ENCODE measurements at regions not wholly inside any gene's neighbourhood (a gene's known extent, or its start where the extent isn't known, plus 50 kb on each side); places are given as distances from the start of the nearest gene placed in this dataset.

DNA sequence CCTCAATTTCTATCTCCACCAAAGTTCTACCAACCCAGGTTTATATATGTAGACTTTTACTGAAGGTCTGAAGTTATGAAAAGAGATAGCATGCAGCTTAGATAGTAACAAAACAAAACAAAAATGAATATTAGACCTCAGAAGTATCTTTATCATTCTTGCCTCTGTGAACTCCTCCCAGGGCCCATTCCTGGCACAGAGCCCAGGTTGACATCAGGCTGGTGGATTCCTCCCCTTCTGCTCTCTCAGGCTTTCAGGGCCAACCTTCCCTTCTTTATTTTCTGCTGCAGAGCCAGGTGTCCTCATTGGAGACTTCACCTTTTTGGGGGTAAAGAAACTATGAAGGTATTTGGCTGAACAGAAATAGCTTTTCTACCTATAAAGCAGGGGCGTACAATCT, 112.8 kb upstream of the PITX2 start:
- Histone ChIP-seq H3K4me3 (ENCODE audit: low read length) (no peak overlapping the region), H3K9me3 (ENCODE audit: low read length) (no peaks in the 10 kb centered on the region), H3K36me3 (ENCODE audit: insufficient read depth, low read length) (no peaks in the 10 kb centered on the region), H3K4me1 (ENCODE audit: insufficient read depth, low read length) (no peaks in the 10 kb centered on the region), H2AFZ (ENCODE audit: low read depth, low read length) (no peak overlapping the region), H3K27me3 (ENCODE audit: insufficient read depth, low read length) (no peaks in the 10 kb centered on the region)

DNA sequence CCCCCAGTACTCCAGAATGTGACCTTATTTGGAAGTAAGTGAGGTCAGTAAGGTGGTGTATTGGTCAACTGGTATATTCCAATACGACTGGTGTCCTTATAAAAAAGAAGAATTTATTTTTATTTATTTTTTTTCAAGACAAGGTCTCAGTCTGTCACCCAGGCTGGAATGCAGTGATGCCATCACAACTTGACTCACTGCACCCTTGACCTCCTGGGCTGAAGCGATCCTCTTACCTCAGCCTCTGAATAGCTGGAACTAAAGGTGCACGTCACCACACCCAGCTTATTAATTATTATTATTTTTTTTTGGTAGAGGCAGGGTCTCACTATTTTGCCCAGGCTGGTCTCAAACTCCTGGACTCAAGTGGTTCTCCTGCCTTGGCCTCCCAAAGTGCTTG, 115.1 kb upstream of the PITX2 start:
- no peaks in the 10 kb centered on the region for H3K36me3 ChIP-seq (ENCODE audit: insufficient read depth, low read length)
- H3K9me3 ChIP-seq (ENCODE audit: low read length): no peaks in the 10 kb centered on the region
- H3K4me3 ChIP-seq (ENCODE audit: low read length): no peak overlapping the region
- H2AFZ ChIP-seq (ENCODE audit: low read depth, low read length): no peak overlapping the region
- H3K27me3 ChIP-seq (ENCODE audit: insufficient read depth, low read length): no peaks in the 10 kb centered on the region
- H3K4me1 ChIP-seq (ENCODE audit: insufficient read depth, low read length): no peaks in the 10 kb centered on the region

DNA sequence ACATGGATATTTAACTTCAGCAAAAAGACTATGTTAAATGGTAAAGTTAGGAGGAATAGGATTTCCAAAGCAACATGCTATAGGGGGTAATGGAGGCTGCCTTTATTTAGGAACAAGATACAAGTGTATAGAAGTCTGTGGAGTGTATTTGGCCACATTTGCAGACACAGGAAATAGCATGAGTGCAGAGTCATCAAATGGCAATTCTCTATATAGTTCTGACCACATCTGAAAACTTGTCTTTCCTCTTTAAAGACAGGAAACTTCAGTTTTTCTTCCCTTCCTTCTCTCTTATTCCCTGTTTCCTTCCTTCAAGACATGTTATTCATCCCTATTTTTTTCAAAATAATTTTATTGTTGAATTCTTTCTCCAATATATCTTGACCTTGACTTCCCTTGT, 119.3 kb upstream of the PITX2 start:
- Histone ChIP-seq H3K36me3 (ENCODE audit: insufficient read depth, low read length) (no peaks in the 10 kb centered on the region), H2AFZ (ENCODE audit: low read depth, low read length) (no peak overlapping the region), H3K4me3 (ENCODE audit: low read length) (no peak overlapping the region), H3K4me1 (ENCODE audit: insufficient read depth, low read length) (no peaks in the 10 kb centered on the region), H3K27me3 (ENCODE audit: insufficient read depth, low read length) (no peaks in the 10 kb centered on the region), H3K9me3 (ENCODE audit: low read length) (no peaks in the 10 kb centered on the region)

DNA sequence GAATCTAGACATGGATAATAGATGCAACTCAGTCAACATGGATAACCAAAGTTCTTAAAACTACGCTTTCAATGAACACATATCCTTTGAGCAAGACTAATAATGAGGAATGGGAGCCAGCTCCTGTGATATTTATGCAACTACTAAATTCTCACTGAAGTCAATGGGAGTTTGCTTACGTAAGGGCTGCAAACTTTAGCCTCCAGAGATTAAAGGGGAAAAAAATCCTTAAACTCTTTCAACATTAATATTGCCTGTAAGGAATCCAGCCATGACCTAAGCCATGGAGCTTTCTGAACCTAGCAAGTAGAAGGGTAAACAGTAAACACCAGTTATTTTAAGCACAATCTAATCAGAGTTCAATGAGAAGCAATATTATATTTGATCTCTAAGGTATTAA, 125.2 kb upstream of the PITX2 start:
- no peaks in the 10 kb centered on the region for H3K27me3 ChIP-seq (ENCODE audit: insufficient read depth, low read length)
- H3K4me1 ChIP-seq (ENCODE audit: insufficient read depth, low read length): no peaks in the 10 kb centered on the region
- no peak overlapping the region for H3K4me3 ChIP-seq (ENCODE audit: low read length)
- H3K9me3 ChIP-seq (ENCODE audit: low read length): no peaks in the 10 kb centered on the region
- no peak overlapping the region for H2AFZ ChIP-seq (ENCODE audit: low read depth, low read length)
- H3K36me3 ChIP-seq (ENCODE audit: insufficient read depth, low read length): no peaks in the 10 kb centered on the region

DNA sequence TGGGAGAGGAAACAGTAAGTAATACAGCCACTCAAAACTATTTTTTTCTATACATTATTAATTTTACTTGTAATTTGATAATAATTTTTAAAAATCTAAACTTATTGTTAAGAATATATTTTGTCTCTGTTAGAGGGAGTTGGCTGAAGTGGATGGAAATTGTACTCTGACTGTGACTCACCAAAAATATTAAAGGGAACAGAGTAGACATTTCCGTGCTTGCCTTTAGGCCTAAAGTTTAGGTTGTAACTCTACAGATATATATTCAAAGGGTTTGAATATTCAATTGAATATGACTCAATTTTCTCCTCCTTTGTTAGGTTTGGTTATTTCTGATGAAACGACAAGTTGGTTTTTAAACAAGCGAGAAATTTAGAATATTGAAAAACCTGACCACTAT, 128.3 kb upstream of the PITX2 start:
- Histone ChIP-seq H3K9me3 (ENCODE audit: low read length) (no peaks in the 10 kb centered on the region), H3K4me3 (ENCODE audit: low read length) (no peak overlapping the region), H3K4me1 (ENCODE audit: insufficient read depth, low read length) (no peaks in the 10 kb centered on the region), H2AFZ (ENCODE audit: low read depth, low read length) (no peak overlapping the region), H3K36me3 (ENCODE audit: insufficient read depth, low read length) (no peaks in the 10 kb centered on the region), H3K27me3 (ENCODE audit: insufficient read depth, low read length) (no peaks in the 10 kb centered on the region)

DNA sequence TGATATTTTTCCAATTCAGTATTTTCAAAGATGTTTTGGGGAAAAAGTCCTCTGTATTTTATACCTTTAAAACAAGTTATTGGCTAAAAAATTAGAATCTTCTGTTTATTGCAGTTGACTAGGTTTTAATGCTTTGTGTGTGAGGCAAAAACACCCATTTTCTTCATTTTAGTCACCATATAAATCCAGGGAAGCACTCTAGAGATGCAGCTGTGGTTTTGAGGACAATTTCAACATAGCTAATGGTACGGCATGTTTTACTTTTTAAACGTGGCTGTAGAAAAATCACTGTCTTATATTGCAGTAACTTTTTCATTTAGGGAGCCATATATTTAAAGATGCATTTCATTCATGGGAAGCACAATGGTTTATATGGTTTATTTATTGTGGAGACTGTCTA, 129.1 kb upstream of the PITX2 start:
- Histone ChIP-seq H3K4me3 (ENCODE audit: low read length) (no peak overlapping the region), H3K9me3 (ENCODE audit: low read length) (no peaks in the 10 kb centered on the region), H3K27me3 (ENCODE audit: insufficient read depth, low read length) (no peaks in the 10 kb centered on the region), H3K36me3 (ENCODE audit: insufficient read depth, low read length) (no peaks in the 10 kb centered on the region), H3K4me1 (ENCODE audit: insufficient read depth, low read length) (no peaks in the 10 kb centered on the region), H2AFZ (ENCODE audit: low read depth, low read length) (no peak overlapping the region)

DNA sequence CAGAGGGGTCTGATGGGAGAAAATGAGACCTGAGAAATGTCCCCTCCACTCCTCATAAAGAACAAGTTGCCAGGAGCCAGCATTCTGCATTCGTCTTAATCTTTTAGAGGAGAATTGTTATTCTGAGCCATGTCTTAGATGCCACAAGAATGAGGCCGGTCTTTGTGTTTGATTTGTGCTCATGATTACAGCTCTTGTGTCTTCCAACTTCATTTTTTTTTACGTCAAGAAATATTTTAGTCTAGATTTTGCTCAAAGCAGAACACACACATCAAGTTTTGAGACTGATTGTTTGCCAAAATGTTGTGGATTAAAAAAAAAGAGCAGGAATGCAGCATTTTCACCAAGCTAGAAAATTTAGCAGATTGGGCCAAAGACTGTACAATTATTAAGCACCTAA, 130.6 kb upstream of the PITX2 start:
- H3K4me1 ChIP-seq (ENCODE audit: insufficient read depth, low read length): no peaks in the 10 kb centered on the region
- no peaks in the 10 kb centered on the region for H3K27me3 ChIP-seq (ENCODE audit: insufficient read depth, low read length)
- no peaks in the 10 kb centered on the region for H3K36me3 ChIP-seq (ENCODE audit: insufficient read depth, low read length)
- H3K9me3 ChIP-seq (ENCODE audit: low read length): no peaks in the 10 kb centered on the region
- H3K4me3 ChIP-seq (ENCODE audit: low read length): no peak overlapping the region
- no peak overlapping the region for H2AFZ ChIP-seq (ENCODE audit: low read depth, low read length)

DNA sequence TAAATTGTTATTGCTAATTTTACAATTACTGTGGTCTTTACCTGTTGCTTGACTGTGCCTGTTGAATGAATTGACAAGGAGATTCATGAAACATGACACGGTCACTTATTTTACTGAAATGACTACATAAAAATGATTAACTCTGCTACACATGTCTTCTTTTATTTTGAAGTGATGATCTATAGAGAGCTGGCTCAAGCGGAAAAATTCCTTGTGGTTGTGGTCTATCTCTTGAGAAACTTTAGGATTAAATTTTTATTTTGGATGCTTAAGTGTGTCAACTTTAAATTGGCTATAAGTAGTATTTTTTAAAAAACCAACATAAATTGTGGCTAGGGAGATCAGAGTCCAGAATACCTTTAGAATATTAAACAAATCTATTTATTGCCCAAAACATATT, 131.8 kb upstream of the PITX2 start:
- H2AFZ ChIP-seq (ENCODE audit: low read depth, low read length): no peak overlapping the region
- no peaks in the 10 kb centered on the region for H3K36me3 ChIP-seq (ENCODE audit: insufficient read depth, low read length)
- no peaks in the 10 kb centered on the region for H3K4me1 ChIP-seq (ENCODE audit: insufficient read depth, low read length)
- H3K4me3 ChIP-seq (ENCODE audit: low read length): no peak overlapping the region
- H3K9me3 ChIP-seq (ENCODE audit: low read length): no peaks in the 10 kb centered on the region
- no peaks in the 10 kb centered on the region for H3K27me3 ChIP-seq (ENCODE audit: insufficient read depth, low read length)

DNA sequence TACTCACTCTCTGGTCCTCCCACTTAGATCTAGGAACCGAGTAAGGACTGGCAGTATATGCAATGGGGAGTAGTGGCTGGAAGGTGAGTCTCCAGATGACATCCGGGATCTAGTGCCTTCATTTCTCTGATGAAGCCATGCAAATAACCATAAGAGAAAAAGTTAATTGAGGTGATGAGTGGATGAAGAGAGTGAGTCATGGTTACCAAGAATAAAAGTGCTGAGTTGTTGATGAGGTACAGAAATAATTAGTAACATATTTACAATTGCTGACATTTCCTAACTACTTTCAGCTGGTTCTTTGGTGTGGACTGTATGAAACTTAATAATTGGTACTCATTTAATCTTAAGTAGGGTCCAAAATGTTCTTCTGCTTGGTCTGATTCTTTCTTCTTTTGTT, 146.7 kb upstream of the PITX2 start:
- Histone ChIP-seq H2AFZ (ENCODE audit: low read depth, low read length) (no peak overlapping the region), H3K36me3 (ENCODE audit: insufficient read depth, low read length) (no peaks in the 10 kb centered on the region), H3K9me3 (ENCODE audit: low read length) (no peaks in the 10 kb centered on the region), H3K4me3 (ENCODE audit: low read length) (no peak overlapping the region), H3K27me3 (ENCODE audit: insufficient read depth, low read length) (no peaks in the 10 kb centered on the region), H3K4me1 (ENCODE audit: insufficient read depth, low read length) (no peaks in the 10 kb centered on the region)

DNA sequence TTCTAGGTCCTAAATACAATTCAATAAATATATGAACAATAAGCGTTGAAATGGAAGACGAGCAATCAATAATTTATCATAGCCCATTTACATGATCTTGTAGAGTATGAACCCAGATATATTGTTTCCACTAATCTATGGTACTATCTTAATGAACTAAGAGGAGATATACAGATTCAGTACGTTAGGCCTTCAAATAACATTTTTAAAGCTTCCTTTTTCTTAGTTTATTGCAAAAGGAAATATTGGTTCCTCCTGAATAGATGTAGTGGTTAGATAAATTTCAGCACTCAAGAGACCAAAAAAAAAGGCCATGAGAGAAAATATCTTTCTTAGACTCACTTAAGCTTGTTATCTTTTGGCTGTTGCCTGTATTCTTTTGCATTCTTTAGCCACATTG, 147.5 kb upstream of the PITX2 start:
- Histone ChIP-seq H3K4me3 (ENCODE audit: low read length) (no peak overlapping the region), H3K36me3 (ENCODE audit: insufficient read depth, low read length) (no peaks in the 10 kb centered on the region), H3K27me3 (ENCODE audit: insufficient read depth, low read length) (no peaks in the 10 kb centered on the region), H3K9me3 (ENCODE audit: low read length) (no peaks in the 10 kb centered on the region), H2AFZ (ENCODE audit: low read depth, low read length) (no peak overlapping the region), H3K4me1 (ENCODE audit: insufficient read depth, low read length) (no peaks in the 10 kb centered on the region)

DNA sequence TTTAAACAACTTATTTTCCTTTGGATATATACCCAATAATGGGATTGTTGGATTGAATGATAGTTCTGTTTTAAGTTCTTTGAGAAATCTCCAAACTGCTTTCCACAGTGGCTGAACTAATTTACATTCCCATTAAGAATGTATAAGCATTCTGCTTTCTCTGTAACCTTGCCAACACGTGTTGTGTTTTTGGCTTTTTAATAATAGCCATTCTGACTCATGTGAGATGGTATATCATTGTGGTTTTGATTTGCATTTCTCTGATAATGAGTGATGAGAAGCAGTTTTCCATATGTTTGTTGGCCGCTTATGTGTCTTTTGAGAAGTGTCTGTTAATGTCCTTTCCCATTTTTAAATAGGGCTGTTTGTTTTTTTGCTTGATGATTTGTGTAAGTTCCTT, 155.6 kb upstream of the PITX2 start:
- no peak overlapping the region for H2AFZ ChIP-seq (ENCODE audit: low read depth, low read length)
- no peaks in the 10 kb centered on the region for H3K27me3 ChIP-seq (ENCODE audit: insufficient read depth, low read length)
- no peaks in the 10 kb centered on the region for H3K4me1 ChIP-seq (ENCODE audit: insufficient read depth, low read length)
- H3K9me3 ChIP-seq (ENCODE audit: low read length): no peaks in the 10 kb centered on the region
- no peak overlapping the region for H3K4me3 ChIP-seq (ENCODE audit: low read length)
- no peaks in the 10 kb centered on the region for H3K36me3 ChIP-seq (ENCODE audit: insufficient read depth, low read length)

DNA sequence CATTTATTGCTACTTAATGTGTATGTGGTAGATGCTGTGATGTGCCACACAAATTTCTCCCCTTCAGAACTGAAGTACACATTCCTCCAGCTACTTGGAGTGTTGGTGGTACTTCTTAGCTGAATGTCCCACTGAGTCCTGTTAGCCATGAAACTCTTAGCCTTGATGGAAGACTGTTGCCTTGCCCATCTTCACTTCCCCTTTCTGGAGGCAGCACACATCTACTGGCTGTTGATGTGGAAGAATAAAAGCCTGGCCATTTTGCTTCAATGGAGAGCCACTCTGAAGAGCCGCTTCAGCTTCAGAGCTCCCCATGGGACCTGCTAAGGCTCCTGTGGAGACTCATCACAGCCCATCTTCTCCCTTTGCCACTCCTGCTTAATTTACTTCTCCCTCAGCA, 157.7 kb upstream of the PITX2 start:
- Histone ChIP-seq H3K4me1 (ENCODE audit: insufficient read depth, low read length) (no peaks in the 10 kb centered on the region), H3K4me3 (ENCODE audit: low read length) (no peak overlapping the region), H3K27me3 (ENCODE audit: insufficient read depth, low read length) (no peaks in the 10 kb centered on the region), H3K9me3 (ENCODE audit: low read length) (no peaks in the 10 kb centered on the region), H2AFZ (ENCODE audit: low read depth, low read length) (no peak overlapping the region), H3K36me3 (ENCODE audit: insufficient read depth, low read length) (no peaks in the 10 kb centered on the region)

DNA sequence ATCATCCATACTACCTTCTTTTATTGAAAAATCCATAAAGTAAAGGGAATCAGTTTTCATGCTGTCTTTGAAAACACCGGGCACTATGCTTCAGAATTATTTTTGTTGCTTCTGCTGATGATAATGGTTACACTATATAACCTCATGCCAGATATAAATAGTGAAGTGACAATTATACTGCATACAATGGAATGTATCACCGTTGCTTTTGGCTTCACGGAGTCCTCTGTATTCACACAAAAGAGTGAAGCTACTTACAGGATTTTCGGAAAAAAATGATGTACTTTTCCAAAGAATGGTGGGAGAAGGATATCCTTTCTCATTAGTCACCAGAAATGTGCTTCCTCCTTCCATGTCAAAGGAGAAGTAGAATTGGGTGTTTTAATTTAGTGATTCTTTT, 159.1 kb upstream of the PITX2 start:
- Histone ChIP-seq H2AFZ (ENCODE audit: low read depth, low read length) (no peak overlapping the region), H3K4me1 (ENCODE audit: insufficient read depth, low read length) (no peaks in the 10 kb centered on the region), H3K36me3 (ENCODE audit: insufficient read depth, low read length) (no peaks in the 10 kb centered on the region), H3K27me3 (ENCODE audit: insufficient read depth, low read length) (no peaks in the 10 kb centered on the region), H3K9me3 (ENCODE audit: low read length) (no peaks in the 10 kb centered on the region), H3K4me3 (ENCODE audit: low read length) (no peak overlapping the region)

DNA sequence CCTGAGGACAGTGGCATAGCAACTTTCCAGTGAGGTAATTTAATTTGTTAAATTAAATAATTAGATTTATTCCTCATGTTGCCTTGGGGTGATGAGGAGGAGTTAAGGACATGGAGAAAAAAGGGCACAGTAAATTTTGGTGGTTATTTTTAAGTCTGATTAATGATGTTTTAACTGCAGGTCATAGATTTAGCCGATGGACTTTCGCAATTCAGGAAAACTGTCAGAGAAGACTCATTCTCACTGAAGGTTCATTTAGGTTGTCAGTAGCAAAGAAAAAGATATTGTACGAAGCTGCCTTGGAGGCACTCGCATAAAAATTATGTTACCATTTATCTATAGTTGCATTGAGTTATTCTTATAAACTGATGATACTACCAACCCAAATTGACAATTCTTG, 164.2 kb upstream of the PITX2 start:
- H3K4me3 ChIP-seq (ENCODE audit: low read length): no peak overlapping the region
- no peak overlapping the region for H2AFZ ChIP-seq (ENCODE audit: low read depth, low read length)
- no peaks in the 10 kb centered on the region for H3K4me1 ChIP-seq (ENCODE audit: insufficient read depth, low read length)
- H3K36me3 ChIP-seq (ENCODE audit: insufficient read depth, low read length): no peaks in the 10 kb centered on the region
- H3K27me3 ChIP-seq (ENCODE audit: insufficient read depth, low read length): no peaks in the 10 kb centered on the region
- H3K9me3 ChIP-seq (ENCODE audit: low read length): no peaks in the 10 kb centered on the region
